ENCODE measurements at regions not wholly inside any gene's neighbourhood (a gene's known extent, or its start where the extent isn't known, plus 50 kb on each side); places are given as distances from the start of the nearest gene placed in this dataset.

GRCh38 chr2:215884451-215885087 lies 128.8 kb downstream of the MREG start:
- TF ChIP-seq POLR2A (IDR thresholded peaks at IDR 0.05) (no peak), CTCF (IDR thresholded peaks at IDR 0.05) (no peak)
- no peak for DNase-seq
- H3K27ac ChIP-seq, result no peak overlapping the region
- H3K36me3 ChIP-seq, result no peaks in the 10 kb centered on the region
- H3K4me1 ChIP-seq, result no peaks in the 10 kb centered on the region
- no peaks in the 10 kb centered on the region for H3K9me3 ChIP-seq
- intact Hi-C loops (cut with DNase I), result no loop called here
- H3K4me3 ChIP-seq, result no peak overlapping the region
- ATAC-seq, result no peak
- WGBS (ENCODE audit: insufficient coverage, low coverage, low lambda C conversion rate, missing lambda C conversion rate), result 62% methylated on average over 4 of the region's 4 CpGs
- no peaks in the 10 kb centered on the region for H3K27me3 ChIP-seq

- Histone ChIP-seq H3K27me3 (no peaks in the 10 kb centered on the region), H3K9me3 (no peaks in the 10 kb centered on the region), H3K36me3 (no peaks in the 10 kb centered on the region), H3K4me3 (no peak overlapping the region), H3K4me1 (no peaks in the 10 kb centered on the region), H3K27ac (no peak overlapping the region)
- intact Hi-C loops (cut with DNase I), result no loop called here
- ATAC-seq (no peak), DNase-seq (no peak)
- no peak for TF ChIP-seq POLR2A (IDR thresholded peaks at IDR 0.05)
- no peak for TF ChIP-seq CTCF (IDR thresholded peaks at IDR 0.05)
Observed at GRCh38 chr2:215883799-215884198, 129.6 kb downstream of the MREG start.

GRCh38 chr2:215882689-215883088 lies 130.7 kb downstream of the MREG start:
- ATAC-seq (no peak), DNase-seq (no peak)
- H3K27me3 ChIP-seq, result no peaks in the 10 kb centered on the region
- H3K4me1 ChIP-seq, result no peaks in the 10 kb centered on the region
- intact Hi-C loops (cut with DNase I), result no loop called here
- TF ChIP-seq POLR2A (IDR thresholded peaks at IDR 0.05) (no peak), CTCF (IDR thresholded peaks at IDR 0.05) (no peak)
- no peak overlapping the region for H3K27ac ChIP-seq
- WGBS (ENCODE audit: insufficient coverage, low coverage, low lambda C conversion rate, missing lambda C conversion rate), result 49% methylated on average over 2 of the region's 2 CpGs
- H3K9me3 ChIP-seq, result no peaks in the 10 kb centered on the region
- H3K4me3 ChIP-seq, result no peak overlapping the region
- no peaks in the 10 kb centered on the region for H3K36me3 ChIP-seq

- intact Hi-C loops (cut with DNase I), result no loop called here
- ATAC-seq, result no peak
Observed at GRCh38 chr2:215881582-215881981, 131.8 kb downstream of the MREG start.

More at GRCh38 chr2:215881582-215881981, 131.8 kb downstream of the MREG start:
- H3K27ac ChIP-seq, result no peak overlapping the region
- DNase-seq, result no peak
- no peaks in the 10 kb centered on the region for H3K36me3 ChIP-seq
- TF ChIP-seq POLR2A (IDR thresholded peaks at IDR 0.05), result no peak
- no peak for TF ChIP-seq CTCF (IDR thresholded peaks at IDR 0.05)
- 93% methylated on average over 2 of the region's 2 CpGs for whole genome bisulfite sequencing (ENCODE audit: insufficient coverage, low coverage, low lambda C conversion rate, missing lambda C conversion rate)
- H3K27me3 ChIP-seq, result no peaks in the 10 kb centered on the region
- H3K4me3 ChIP-seq, result no peak overlapping the region
- H3K4me1 ChIP-seq, result no peaks in the 10 kb centered on the region
- H3K9me3 ChIP-seq, result no peaks in the 10 kb centered on the region

Measured in right lobe of liver (tissue), 6 donors.